H9 (cell line): ENCODE measurements at regions not wholly inside any gene's neighbourhood (a gene's known extent, or its start where the extent isn't known, plus 50 kb on each side); places are given as distances from the start of the nearest gene placed in this dataset.

Experiments used
- DNase-seq: peaks from one replicate; pipeline ENCODE4 v3.0.0-alpha.2; 2017
- H2AFZ ChIP-seq: one replicate; pipeline ENCODE4 v1.6.1; 2013; ENCODE audit warnings: mild to moderate bottlenecking, low read length, control low read depth, moderate library complexity
- H2AK5ac ChIP-seq: 2 replicates; pipeline ENCODE4 v1.6.1; 2013; ENCODE audit warnings: low read length, control low read depth, mixed read lengths; ENCODE audit not compliant: insufficient read length
- H2BK120ac ChIP-seq: one replicate; pipeline ENCODE4 v1.6.1; 2013; ENCODE audit warnings: low read depth, mild to moderate bottlenecking, low read length, control low read depth, inconsistent platforms; ENCODE audit not compliant: poor library complexity, severe bottlenecking
- H2BK12ac ChIP-seq: 2 replicates; pipeline ENCODE4 v1.6.1; 2013; ENCODE audit warnings: low read length, control low read depth, mixed read lengths, low read depth; ENCODE audit not compliant: insufficient read length
- H2BK15ac ChIP-seq: 2 replicates; pipeline ENCODE4 v1.6.1; 2013; ENCODE audit warnings: low read depth, low read length, control low read depth
- H2BK20ac ChIP-seq: one replicate; pipeline ENCODE4 v1.6.1; 2013; ENCODE audit warnings: low read depth, mild to moderate bottlenecking, low read length, control low read depth, inconsistent platforms; ENCODE audit not compliant: poor library complexity, severe bottlenecking
- H2BK5ac ChIP-seq: 2 replicates; pipeline ENCODE4 v1.6.1; 2013; ENCODE audit warnings: low read length, control low read depth, mixed read lengths; ENCODE audit not compliant: insufficient read length
- H3K14ac ChIP-seq: 2 replicates; pipeline ENCODE4 v1.6.1; 2013; ENCODE audit warnings: low read length, control low read depth; ENCODE audit not compliant: insufficient read depth
- H3K18ac ChIP-seq: 2 replicates; pipeline ENCODE4 v1.6.1; 2013; ENCODE audit warnings: low read depth, mild to moderate bottlenecking, mixed read lengths, low read length, control low read depth; ENCODE audit not compliant: insufficient read length
- H3K23ac ChIP-seq: 2 replicates; pipeline ENCODE4 v1.6.1; 2013; ENCODE audit warnings: low read length, control low read depth, mixed read lengths, low read depth; ENCODE audit not compliant: insufficient read length
- H3K23me2 ChIP-seq: 2 replicates; pipeline ENCODE4 v1.6.1; 2013; ENCODE audit warnings: low read depth, mild to moderate bottlenecking, mixed read lengths, low read length, control low read depth; ENCODE audit not compliant: insufficient read length, poor library complexity, severe bottlenecking
- H3K27ac ChIP-seq: 2 replicates; pipeline ENCODE4 v1.5.1; 2013; ENCODE audit warnings: low read length, control low read depth, mixed read lengths, low read depth; ENCODE audit not compliant: insufficient read length
- H3K27me3 ChIP-seq: 2 replicates; pipeline ENCODE4 v1.6.1; 2013; ENCODE audit warnings: low read length, control low read depth, inconsistent platforms; ENCODE audit not compliant: insufficient read depth
- H3K4ac ChIP-seq: 2 replicates; pipeline ENCODE4 v1.6.1; 2013; ENCODE audit warnings: low read depth, mild to moderate bottlenecking, control low read depth, inconsistent platforms, low read length, moderate library complexity
- H3K4me1 ChIP-seq: 2 replicates; pipeline ENCODE4 v1.6.1; 2013; ENCODE audit warnings: low read length, control low read depth, inconsistent platforms; ENCODE audit not compliant: insufficient read depth
- H3K4me2 ChIP-seq: 2 replicates; pipeline ENCODE4 v1.6.1; 2013; ENCODE audit warnings: low read length, control low read depth, mixed read lengths; ENCODE audit not compliant: insufficient read length, insufficient read depth
- H3K56ac ChIP-seq: 2 replicates; pipeline ENCODE4 v1.6.1; 2013; ENCODE audit warnings: low read depth, mild to moderate bottlenecking, mixed read lengths, low read length, control low read depth; ENCODE audit not compliant: insufficient read length
- H3K79me1 ChIP-seq: 2 replicates; pipeline ENCODE4 v1.6.1; 2013; ENCODE audit warnings: low read depth, mild to moderate bottlenecking, moderate library complexity, low read length, control low read depth, inconsistent platforms; ENCODE audit not compliant: insufficient read depth, poor library complexity, severe bottlenecking
- H3K79me2 ChIP-seq: 2 replicates; pipeline ENCODE4 v1.6.1; 2013; ENCODE audit warnings: low read length, control low read depth, inconsistent platforms; ENCODE audit not compliant: insufficient read depth
- H3K9ac ChIP-seq: 2 replicates; pipeline ENCODE4 v1.6.1; 2013; ENCODE audit warnings: low read length, control low read depth, mixed read lengths; ENCODE audit not compliant: insufficient read length; ENCODE audit errors: extremely low read depth
- H3K9me3 ChIP-seq: one replicate; pipeline ENCODE4 v1.6.1; 2013; ENCODE audit warnings: low read depth, low read length, inconsistent platforms; ENCODE audit not compliant: control insufficient read depth
- H3T11ph ChIP-seq: one replicate; pipeline ENCODE4 v1.6.1; 2013; ENCODE audit warnings: mild to moderate bottlenecking, low read length, control low read depth, inconsistent platforms
- H4K20me1 ChIP-seq: one replicate; pipeline ENCODE4 v1.6.1; 2013; ENCODE audit not compliant: control insufficient read depth, insufficient read length, insufficient read depth
- H4K5ac ChIP-seq: 2 replicates; pipeline ENCODE4 v1.6.1; 2013; ENCODE audit warnings: low read depth, mild to moderate bottlenecking, mixed read lengths, low read length, control low read depth; ENCODE audit not compliant: insufficient read length
- H4K8ac ChIP-seq: replicated peaks from 2 replicates; pipeline ENCODE4 v1.6.1; 2013; ENCODE audit warnings: low read length, control low read depth, mixed read lengths, low read depth; ENCODE audit not compliant: insufficient read length
- H4K91ac ChIP-seq: 2 replicates; pipeline ENCODE4 v1.6.1; 2013; ENCODE audit warnings: low read depth, mild to moderate bottlenecking, moderate library complexity, mixed read lengths, low read length, control low read depth; ENCODE audit not compliant: insufficient read length
- H3K27ac Mint-ChIP-seq, 3 experiments: 2 replicates in 2 of 3; 3 replicates in 1 of 3; pipeline ENCODE4 v1.8.0; 2020 to 2021; ENCODE audit warnings: mixed read lengths in 3 of 3, mild to moderate bottlenecking in 1 of 3, moderate library complexity in 1 of 3
- H3K27me3 Mint-ChIP-seq: 2 replicates; pipeline ENCODE4 v1.8.0; 2021; ENCODE audit warnings: low read depth, mild to moderate bottlenecking, moderate library complexity, mixed read lengths
- H3K36me3 Mint-ChIP-seq, 3 experiments: 2 replicates in 2 of 3; 3 replicates in 1 of 3; pipeline ENCODE4 v1.8.0; 2020 to 2021; ENCODE audit warnings: low read depth in 3 of 3, mixed read lengths in 3 of 3; ENCODE audit not compliant: insufficient read depth in 1 of 3
- H3K4me1 Mint-ChIP-seq, 2 experiments: 2 replicates each; pipeline ENCODE4 v1.8.0; 2020; ENCODE audit warnings: mixed read lengths in 2 of 2
- H3K4me3 Mint-ChIP-seq, 2 experiments: 2 replicates in 1 of 2; 3 replicates in 1 of 2; pipeline ENCODE4 v1.8.0; 2020 to 2021; ENCODE audit warnings: mild to moderate bottlenecking in 2 of 2, mixed read lengths in 2 of 2, moderate library complexity in 1 of 2
- H3K9me3 Mint-ChIP-seq, 2 experiments: 2 replicates in 1 of 2; 3 replicates in 1 of 2; pipeline ENCODE4 v1.8.0; 2020; ENCODE audit warnings: mild to moderate bottlenecking in 2 of 2, mixed read lengths in 2 of 2, moderate library complexity in 1 of 2
- WGBS: extraction: QIAGEN DNeasy Blood & Tissue Kit; methylation state at CpG from one replicate; pipeline ENCODE4 v1.1.7; 2013; ENCODE audit warnings: missing lambda C conversion rate, low lambda C conversion rate, mixed read lengths; ENCODE audit not compliant: insufficient read length; ENCODE audit errors: extremely low coverage; 5-methylcytosine and 5-hydroxymethylcytosine counted together
- TF ChIP-seq, protein P1 (sequence below): fragments of 200-600 bp; sonication (generic); conservative IDR thresholded peaks from 3 replicates; pipeline ENCODE4 v1.8.0; 2021; ENCODE audit warnings: antibody characterized with exemption, mild to moderate bottlenecking

DNA sequence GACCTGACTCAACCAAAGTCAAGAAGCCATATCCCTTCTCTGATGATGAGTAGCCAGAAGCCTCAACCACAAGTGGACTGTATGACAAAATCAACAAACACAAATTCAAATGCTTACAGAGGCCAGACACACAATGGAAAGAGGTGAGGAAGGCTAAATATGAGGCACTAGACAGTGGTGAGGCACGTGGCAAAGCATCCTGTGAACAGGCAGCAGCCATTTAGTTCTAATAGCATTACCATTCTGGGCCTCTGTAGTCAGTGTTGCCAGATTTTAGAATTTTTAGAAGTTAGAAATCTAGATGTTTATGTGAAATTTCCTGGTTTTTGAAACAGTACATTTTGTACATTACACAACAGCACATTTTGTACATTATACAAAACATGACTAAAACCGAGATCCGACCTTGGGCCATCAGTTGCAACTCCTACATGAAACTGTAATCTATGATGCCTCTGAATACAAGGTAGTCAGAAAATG is 403.3 kb downstream of the COG6 start:
- Histone ChIP-seq H3K23me2 (no peaks in the 10 kb centered on the region), H3K4me1 (no peaks in the 10 kb centered on the region), H2AFZ (no peak overlapping the region), H3K79me2 (no peaks in the 10 kb centered on the region), H2BK5ac (no peak overlapping the region), H3K14ac (no peak overlapping the region), H3K18ac (no peak overlapping the region), H4K91ac (no peak overlapping the region), H4K8ac (no peak overlapping the region), H3K4ac (no peak overlapping the region), H3K27ac (no peak overlapping the region), H3K23ac (no peak overlapping the region), H2BK20ac (no peak overlapping the region), H3K79me1 (no peaks in the 10 kb centered on the region), H4K20me1 (no peaks in the 10 kb centered on the region), H3T11ph (no peak overlapping the region), H3K27me3 (no peaks in the 10 kb centered on the region), H2BK120ac (no peak overlapping the region), H3K4me2 (no peak overlapping the region), H2AK5ac (no peak overlapping the region), H3K9me3 (no peaks in the 10 kb centered on the region), H2BK12ac (no peak overlapping the region), H3K56ac (no peak overlapping the region), H2BK15ac (no peak overlapping the region), H4K5ac (no peak overlapping the region), H3K9ac (no peak overlapping the region)
- H3K36me3 Mint-ChIP-seq = no peaks in the 10 kb centered on the region
- H3K4me3 Mint-ChIP-seq = no peak overlapping the region
- peaks cover 9 to 13% of the 10 kb centered on the region in 2 experiments; a peak in 3 of 4 replicates for H3K4me1 Mint-ChIP-seq
- H3K9me3 Mint-ChIP-seq = no peaks in the 10 kb centered on the region
- TF ChIP-seq, protein P1, sequence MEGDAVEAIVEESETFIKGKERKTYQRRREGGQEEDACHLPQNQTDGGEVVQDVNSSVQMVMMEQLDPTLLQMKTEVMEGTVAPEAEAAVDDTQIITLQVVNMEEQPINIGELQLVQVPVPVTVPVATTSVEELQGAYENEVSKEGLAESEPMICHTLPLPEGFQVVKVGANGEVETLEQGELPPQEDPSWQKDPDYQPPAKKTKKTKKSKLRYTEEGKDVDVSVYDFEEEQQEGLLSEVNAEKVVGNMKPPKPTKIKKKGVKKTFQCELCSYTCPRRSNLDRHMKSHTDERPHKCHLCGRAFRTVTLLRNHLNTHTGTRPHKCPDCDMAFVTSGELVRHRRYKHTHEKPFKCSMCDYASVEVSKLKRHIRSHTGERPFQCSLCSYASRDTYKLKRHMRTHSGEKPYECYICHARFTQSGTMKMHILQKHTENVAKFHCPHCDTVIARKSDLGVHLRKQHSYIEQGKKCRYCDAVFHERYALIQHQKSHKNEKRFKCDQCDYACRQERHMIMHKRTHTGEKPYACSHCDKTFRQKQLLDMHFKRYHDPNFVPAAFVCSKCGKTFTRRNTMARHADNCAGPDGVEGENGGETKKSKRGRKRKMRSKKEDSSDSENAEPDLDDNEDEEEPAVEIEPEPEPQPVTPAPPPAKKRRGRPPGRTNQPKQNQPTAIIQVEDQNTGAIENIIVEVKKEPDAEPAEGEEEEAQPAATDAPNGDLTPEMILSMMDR = no peak
- no peaks in the 10 kb centered on the region for H3K27me3 Mint-ChIP-seq
- WGBS = no CpG with 5 or more reads among the region's 3 CpGs
- DNase-seq = no peak
- no peak overlapping the region for H3K27ac Mint-ChIP-seq
